Lower leg skin (tissue), 3 donors: ENCODE measurements at regions not wholly inside any gene's neighbourhood (a gene's known extent, or its start where the extent isn't known, plus 50 kb on each side); places are given as distances from the start of the nearest gene placed in this dataset.

Experiments used
- CTCF ChIP-seq, 3 donors: fragments of 450-650 bp; IDR thresholded peaks; one replicate each; pipeline ENCODE4 v1.5.1; 2016; ENCODE audit warnings: antibody characterized with exemption in 3 of 3, mild to moderate bottlenecking in 3 of 3, moderate library complexity in 2 of 3
- POLR2A ChIP-seq, 2 donors: fragments of 450-650 bp; IDR thresholded peaks; one replicate each; pipeline ENCODE4 v1.6.1; 2016 to 2017; ENCODE audit warnings: antibody characterized with exemption in 2 of 2, mild to moderate bottlenecking in 1 of 2, moderate library complexity in 1 of 2

GRCh38 chr18:40163254-40163653 is 1791.8 kb upstream of the PIK3C3 start:
- TF ChIP-seq POLR2A (IDR thresholded peaks at IDR 0.05): no peak
- TF ChIP-seq CTCF (IDR thresholded peaks at IDR 0.05): no peak
